LNCAP (cell line): ENCODE measurements at regions not wholly inside any gene's neighbourhood (a gene's known extent, or its start where the extent isn't known, plus 50 kb on each side); places are given as distances from the start of the nearest gene placed in this dataset.

ENCODE experiments used
- TF ChIP-seq, protein P1 (sequence below): fragments of 450-650 bp; IDR thresholded peaks from 2 replicates; pipeline ENCODE4 v1.5.1; 2017; ENCODE audit warnings: mild to moderate bottlenecking

DNA sequence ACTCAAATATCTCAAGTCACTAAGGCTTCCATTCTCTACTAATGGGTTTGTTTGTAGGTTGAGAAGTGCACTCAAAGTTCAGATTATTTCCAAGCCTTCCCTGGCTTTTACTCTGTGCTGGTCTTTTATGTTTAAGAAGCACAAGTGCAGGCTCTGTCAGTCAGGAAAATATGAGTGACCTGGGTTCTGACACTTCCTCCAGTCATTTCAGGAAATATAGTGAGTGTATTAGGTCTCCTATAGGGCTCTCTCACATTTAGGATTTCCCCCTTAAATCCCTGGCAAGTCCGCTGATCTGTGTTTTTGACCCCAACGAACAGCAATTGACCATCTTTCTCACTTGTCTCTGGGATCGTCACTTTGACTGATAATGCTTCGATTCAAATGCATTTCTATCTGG is 210.2 kb downstream of the ARPP21 start:
- TF ChIP-seq, protein P1, sequence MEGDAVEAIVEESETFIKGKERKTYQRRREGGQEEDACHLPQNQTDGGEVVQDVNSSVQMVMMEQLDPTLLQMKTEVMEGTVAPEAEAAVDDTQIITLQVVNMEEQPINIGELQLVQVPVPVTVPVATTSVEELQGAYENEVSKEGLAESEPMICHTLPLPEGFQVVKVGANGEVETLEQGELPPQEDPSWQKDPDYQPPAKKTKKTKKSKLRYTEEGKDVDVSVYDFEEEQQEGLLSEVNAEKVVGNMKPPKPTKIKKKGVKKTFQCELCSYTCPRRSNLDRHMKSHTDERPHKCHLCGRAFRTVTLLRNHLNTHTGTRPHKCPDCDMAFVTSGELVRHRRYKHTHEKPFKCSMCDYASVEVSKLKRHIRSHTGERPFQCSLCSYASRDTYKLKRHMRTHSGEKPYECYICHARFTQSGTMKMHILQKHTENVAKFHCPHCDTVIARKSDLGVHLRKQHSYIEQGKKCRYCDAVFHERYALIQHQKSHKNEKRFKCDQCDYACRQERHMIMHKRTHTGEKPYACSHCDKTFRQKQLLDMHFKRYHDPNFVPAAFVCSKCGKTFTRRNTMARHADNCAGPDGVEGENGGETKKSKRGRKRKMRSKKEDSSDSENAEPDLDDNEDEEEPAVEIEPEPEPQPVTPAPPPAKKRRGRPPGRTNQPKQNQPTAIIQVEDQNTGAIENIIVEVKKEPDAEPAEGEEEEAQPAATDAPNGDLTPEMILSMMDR: no peak

DNA sequence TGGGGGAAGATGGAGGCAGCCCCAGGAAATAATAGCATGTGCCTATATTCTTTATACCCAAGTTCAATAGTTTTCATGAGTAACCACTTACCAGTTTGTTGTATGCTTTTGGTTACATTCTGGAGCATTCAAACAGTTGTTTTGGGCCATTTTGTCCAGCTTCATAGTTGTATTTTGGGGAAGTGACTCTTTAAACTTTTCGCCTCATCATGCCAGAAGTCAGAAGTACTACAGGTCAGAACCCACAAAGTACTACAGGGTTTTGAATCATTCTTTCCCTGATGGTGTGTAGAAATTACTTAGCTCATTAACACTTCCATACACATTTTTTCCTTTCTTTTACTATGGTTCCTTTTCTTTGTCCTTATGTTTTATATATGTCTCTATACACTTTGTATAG is 210.6 kb downstream of the ARPP21 start:
- TF ChIP-seq, protein P1: no peak

DNA sequence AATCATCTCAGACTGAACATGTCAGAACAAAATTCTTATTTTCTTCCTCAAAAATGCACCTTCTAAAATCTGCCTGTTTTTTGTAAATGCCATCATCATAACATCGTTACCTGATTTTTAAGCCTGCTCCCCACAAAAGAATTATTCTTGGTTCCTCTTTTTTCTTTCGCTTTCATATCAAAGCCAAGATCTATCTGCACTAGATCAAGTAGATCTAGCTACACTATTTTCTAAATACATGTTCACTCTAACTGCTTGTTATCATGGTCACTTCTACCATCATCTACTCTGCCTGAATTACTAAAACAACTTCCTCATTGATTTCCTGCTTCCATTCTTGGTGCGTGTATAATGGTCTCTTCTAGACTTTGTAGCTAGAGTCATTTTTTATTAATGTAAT is 217.7 kb downstream of the ARPP21 start:
- TF ChIP-seq, protein P1: no peak

DNA sequence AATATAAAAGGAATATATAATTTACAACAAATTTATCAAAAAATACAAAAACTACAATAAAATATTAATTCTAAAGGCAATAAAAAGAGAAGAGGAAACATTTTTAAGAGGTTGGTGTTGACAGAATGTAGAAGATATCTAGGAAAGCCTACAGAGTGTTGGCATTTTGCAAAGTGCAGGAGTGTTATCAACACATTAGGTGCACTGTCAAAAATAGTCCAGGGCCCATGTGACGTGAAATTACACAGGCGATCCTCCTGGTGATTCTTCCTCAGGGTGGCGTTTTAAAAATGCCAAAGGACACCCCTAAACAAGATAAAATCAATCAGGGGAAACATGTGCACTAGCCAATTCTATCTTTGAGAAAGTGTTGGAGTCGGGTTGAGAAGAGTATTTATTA is 222.7 kb downstream of the ARPP21 start:
- TF ChIP-seq, protein P1: no peak

DNA sequence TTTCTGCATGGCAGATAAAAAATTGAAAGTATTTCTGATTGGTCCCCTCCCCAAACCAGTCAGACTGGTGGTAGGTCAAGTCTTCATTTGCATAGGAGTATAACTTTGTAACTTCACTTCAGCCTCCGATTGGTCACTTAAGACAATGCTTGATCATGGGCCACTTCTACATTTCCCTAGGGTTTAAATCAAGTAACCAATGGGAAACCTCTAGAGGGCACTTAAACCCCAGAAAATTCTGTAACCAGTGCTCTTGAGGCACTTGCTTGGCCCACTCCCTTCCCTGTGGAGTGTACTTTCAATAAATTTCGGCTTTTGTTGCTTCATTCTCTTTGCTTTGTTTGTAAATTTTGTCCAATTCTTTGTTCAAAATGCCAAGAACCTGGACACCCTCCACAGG is 225.5 kb downstream of the ARPP21 start:
- TF ChIP-seq, protein P1: no peak

DNA sequence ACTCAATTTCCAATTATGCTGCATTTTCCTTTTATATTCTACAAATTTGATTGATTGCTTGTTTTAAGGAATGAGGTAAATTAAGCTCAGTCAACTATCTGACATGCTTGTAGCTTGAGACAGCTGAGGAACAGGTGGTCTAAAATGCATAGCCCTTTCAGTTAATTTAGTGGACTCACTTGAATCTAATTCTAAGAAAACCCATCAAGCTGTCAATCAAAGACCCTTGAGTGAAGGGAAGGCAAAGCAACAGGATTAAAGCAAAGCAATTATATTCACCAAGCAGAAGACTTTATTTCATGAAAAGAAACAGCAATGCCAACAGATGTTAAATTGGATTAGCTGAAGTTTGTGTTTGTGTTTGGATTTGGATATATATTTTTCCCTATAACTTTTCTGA is 228.5 kb downstream of the ARPP21 start:
- TF ChIP-seq, protein P1: no peak

DNA sequence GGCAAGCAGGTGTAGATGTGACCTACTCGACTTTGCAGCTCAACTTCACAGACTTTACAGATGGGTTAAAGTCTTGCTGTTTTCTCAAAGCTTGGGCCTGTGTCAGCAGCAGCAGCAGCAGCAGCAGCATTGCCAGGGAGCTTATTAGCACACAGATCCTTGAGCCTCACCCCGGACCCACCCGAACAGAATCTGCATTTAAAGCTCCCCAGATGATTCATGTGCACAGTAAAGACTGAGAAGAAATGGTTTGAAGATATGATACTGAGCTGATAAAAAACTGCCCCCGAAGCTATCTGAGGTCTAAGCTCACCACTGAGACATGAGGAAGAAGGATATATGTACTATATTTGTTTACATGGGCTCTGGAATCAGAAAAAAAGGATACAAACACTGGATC is 231.7 kb downstream of the ARPP21 start:
- TF ChIP-seq, protein P1: no peak

DNA sequence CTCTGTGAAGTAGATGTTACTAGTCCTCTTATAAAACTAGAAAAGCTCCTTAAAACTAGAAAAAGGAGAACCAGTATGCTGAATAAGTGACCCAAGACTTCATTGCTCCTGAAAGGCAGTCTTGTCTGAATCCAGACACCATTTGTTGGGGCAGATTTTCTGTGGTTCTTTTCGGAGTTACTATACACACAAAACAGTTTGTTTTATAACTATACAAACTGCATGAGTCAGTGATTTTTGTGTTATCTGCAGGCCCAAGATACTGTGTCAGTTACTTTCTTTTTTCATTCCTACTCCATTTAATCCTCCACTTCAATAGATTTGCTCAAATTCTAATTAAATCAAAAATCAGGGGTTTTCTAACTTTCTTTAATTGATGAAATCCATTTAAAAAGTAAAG is 244.6 kb downstream of the ARPP21 start:
- TF ChIP-seq, protein P1: no peak
